Activated CD8-positive, alpha-beta memory T cell treated with anti-CD3 and anti-CD28 coated beads, Interleukin-2, amount 50 U/mL, for 4 hours (primary cell): ENCODE measurements at regions not wholly inside any gene's neighbourhood (a gene's known extent, or its start where the extent isn't known, plus 50 kb on each side); places are given as distances from the start of the nearest gene placed in this dataset.

ENCODE experiments used
- DNase-seq: peaks from one replicate; pipeline ENCODE4 v3.0.0-alpha.2; 2020

- DNase-seq, result no peak
Measured at GRCh38 chr7:47040795-47041347, 541.0 kb downstream of the TNS3 start.

- no peak for DNase-seq
Measured at GRCh38 chr7:47039904-47040303, 542.0 kb downstream of the TNS3 start.

- no peak for DNase-seq
Measured at GRCh38 chr7:47039089-47039648, 542.7 kb downstream of the TNS3 start.

- DNase-seq, result no peak
Measured at GRCh38 chr7:47038621-47039020, 543.3 kb downstream of the TNS3 start.

- DNase-seq, result no peak
Measured at GRCh38 chr7:47037607-47038006, 544.3 kb downstream of the TNS3 start.

- DNase-seq, result no peak
Measured at GRCh38 chr7:47036909-47037308, 545.0 kb downstream of the TNS3 start.

- no peak for DNase-seq
Measured at GRCh38 chr7:47035522-47035921, 546.4 kb downstream of the TNS3 start.

- DNase-seq, result no peak
Measured at GRCh38 chr7:47034180-47034579, 547.7 kb downstream of the TNS3 start.

- no peak for DNase-seq
Measured at GRCh38 chr7:47032536-47032908, 549.4 kb downstream of the TNS3 start.

GRCh38 chr7:47031786-47032535 lies 550.0 kb downstream of the TNS3 start:
- DNase-seq, result no peak

GRCh38 chr7:47028284-47028683 lies 553.6 kb downstream of the TNS3 start:
- no peak for DNase-seq

GRCh38 chr7:47027695-47028240 lies 554.1 kb downstream of the TNS3 start:
- DNase-seq, result no peak

GRCh38 chr7:47026780-47027361 lies 555.0 kb downstream of the TNS3 start:
- no peak for DNase-seq

- no peak for DNase-seq
Measured at GRCh38 chr7:47024991-47025390, 556.9 kb downstream of the TNS3 start.

- no peak for DNase-seq
Measured at GRCh38 chr7:47008461-47008860, 573.5 kb downstream of the TNS3 start.

GRCh38 chr7:47007471-47007870 lies 574.4 kb downstream of the TNS3 start:
- DNase-seq, result no peak

GRCh38 chr7:47000561-47000960 lies 581.4 kb downstream of the TNS3 start:
- no peak for DNase-seq

GRCh38 chr7:46999866-47000265 lies 582.0 kb downstream of the TNS3 start:
- no peak for DNase-seq

GRCh38 chr7:46996972-46997371 lies 584.9 kb downstream of the TNS3 start:
- no peak for DNase-seq

- DNase-seq, result no peak
Measured at GRCh38 chr7:46993396-46993795, 588.5 kb downstream of the TNS3 start.

- DNase-seq, result no peak
Measured at GRCh38 chr7:46990761-46991160, 591.1 kb downstream of the TNS3 start.

GRCh38 chr7:46989247-46989646 lies 592.7 kb downstream of the TNS3 start:
- DNase-seq, result no peak

- no peak for DNase-seq
Measured at GRCh38 chr7:46982928-46983327, 599.0 kb downstream of the TNS3 start.

- no peak for DNase-seq
Measured at GRCh38 chr7:46979439-46979838, 602.5 kb downstream of the TNS3 start.
